H1 (cell line): ENCODE measurements at regions not wholly inside any gene's neighbourhood (a gene's known extent, or its start where the extent isn't known, plus 50 kb on each side); places are given as distances from the start of the nearest gene placed in this dataset.

Source experiments
- CTCF ChIA-PET: fragments of 300-600 bp; sonication (Branson Sonifier 250); formaldehyde crosslinking; loops from one replicate; lab custom pipeline; 2021; ENCODE audit not compliant: partially characterized antibody; lab: Charles Lee
- POLR2A ChIA-PET: fragments of 300-600 bp; sonication (Branson Sonifier 250); formaldehyde crosslinking; loops from one replicate; lab custom pipeline; 2021; ENCODE audit warnings: inconsistent platforms; ENCODE audit not compliant: partially characterized antibody; lab: Charles Lee
- DNase-seq, 2 experiments: peaks; one replicate each; pipeline versions ENCODE4 v3.0.0 to v3.0.0-alpha.2; 2010 to 2022; ENCODE audit warnings: low spot score in 2 of 2, low read depth in 1 of 2, mixed read lengths in 1 of 2
- FAIRE-seq: peaks from 2 replicates; lab custom pipeline; 2011; peaks lifted over from hg19 to GRCh38; lab: Jason Lieb, UNC
- H2AFZ ChIP-seq: 2 replicates; pipeline ENCODE4 v1.8.1; 2012; ENCODE audit warnings: low read length, inconsistent platforms
- H2AK5ac ChIP-seq: 2 replicates; pipeline ENCODE4 v1.6.1; 2013; ENCODE audit warnings: low read depth, low read length
- H2BK120ac ChIP-seq: replicated peaks from 2 replicates; pipeline ENCODE3; 2013; ENCODE audit warnings: low read depth, low read length, inconsistent platforms
- H2BK12ac ChIP-seq: 2 replicates; pipeline ENCODE4 v1.6.1; 2013; ENCODE audit warnings: low read depth, low read length
- H2BK15ac ChIP-seq: 2 replicates; pipeline ENCODE4 v1.6.1; 2013; ENCODE audit warnings: low read length
- H2BK20ac ChIP-seq: 2 replicates; pipeline ENCODE4 v1.6.1; 2013; ENCODE audit warnings: low read length
- H2BK5ac ChIP-seq: 2 replicates; pipeline ENCODE4 v1.6.1; 2013; ENCODE audit warnings: low read depth, low read length
- H3K14ac ChIP-seq: 2 replicates; pipeline ENCODE4 v1.6.1; 2013; ENCODE audit warnings: inconsistent platforms; ENCODE audit not compliant: insufficient read length
- H3K18ac ChIP-seq: 2 replicates; pipeline ENCODE4 v1.6.1; 2013; ENCODE audit warnings: low read length; ENCODE audit errors: extremely low read depth
- H3K23ac ChIP-seq: 2 replicates; pipeline ENCODE4 v1.6.1; 2013; ENCODE audit warnings: inconsistent platforms; ENCODE audit not compliant: insufficient read length
- H3K23me2 ChIP-seq: 2 replicates; pipeline ENCODE4 v1.6.1; 2013; ENCODE audit warnings: low read depth, low read length
- H3K27ac ChIP-seq: 2 replicates; pipeline ENCODE4 v1.6.1; 2011; ENCODE audit warnings: low read depth, low read length, inconsistent platforms
- H3K27me3 ChIP-seq, 4 experiments: replicated peaks in 1 of 4; 1 replicate in 1 of 4; 2 replicates in 3 of 4; pipeline versions ENCODE4 v1.6.1 to v1.8.1; 2011 to 2013; ENCODE audit warnings: low read length in 3 of 4, mild to moderate bottlenecking in 3 of 4, inconsistent platforms in 2 of 4, mixed read lengths in 2 of 4, moderate library complexity in 1 of 4; ENCODE audit not compliant: control insufficient read depth in 3 of 4, insufficient read depth in 3 of 4; ENCODE audit errors: extremely low read depth in 1 of 4
- H3K36me3 ChIP-seq, 4 experiments: 2 replicates each; pipeline versions ENCODE4 v1.6.1 to v1.8.1; 2011 to 2013; ENCODE audit warnings: mild to moderate bottlenecking in 4 of 4, low read length in 3 of 4, moderate library complexity in 2 of 4, control low read depth in 1 of 4, inconsistent platforms in 1 of 4; ENCODE audit not compliant: insufficient read depth in 4 of 4, control insufficient read depth in 2 of 4
- H3K4ac ChIP-seq: replicated peaks from 2 replicates; pipeline ENCODE3; 2013; ENCODE audit warnings: low read length, low read depth, mixed read lengths, inconsistent platforms; ENCODE audit not compliant: insufficient read length
- H3K4me1 ChIP-seq, 4 experiments: replicated peaks in 1 of 4; 1 replicate in 1 of 4; 2 replicates in 3 of 4; pipeline versions ENCODE4 v1.6.1 to v1.8.1; 2011 to 2013; ENCODE audit warnings: low read length in 3 of 4, inconsistent platforms in 2 of 4, mixed read lengths in 1 of 4; ENCODE audit not compliant: insufficient read depth in 4 of 4, control insufficient read depth in 3 of 4
- H3K4me2 ChIP-seq, 2 experiments: 2 replicates each; pipeline versions ENCODE4 v1.6.1 to v1.8.1; 2011 to 2013; ENCODE audit warnings: low read depth in 2 of 2, low read length in 2 of 2, control low read depth in 1 of 2, inconsistent platforms in 1 of 2, mild to moderate bottlenecking in 1 of 2; ENCODE audit not compliant: insufficient read depth in 1 of 2
- H3K4me3 ChIP-seq, 4 experiments: fragments of 200-600, 300-600 bp in 1 of 4; sonication (generic), shearing (Covaris generic), sonication (Bioruptor Twin) in 1 of 4; 2 replicates each; pipeline versions ENCODE4 v1.5.1 to v1.8.1; 2011 to 2016; ENCODE audit warnings: low read length in 4 of 4, low read depth in 3 of 4, control low read depth in 2 of 4, inconsistent platforms in 2 of 4, mild to moderate bottlenecking in 2 of 4, mixed read lengths in 1 of 4, moderate library complexity in 1 of 4; ENCODE audit not compliant: insufficient read depth in 2 of 4; ENCODE audit errors: extremely low read depth in 1 of 4
- H3K56ac ChIP-seq: replicated peaks from 2 replicates; pipeline ENCODE3; 2013; ENCODE audit warnings: low read depth, mild to moderate bottlenecking, mixed read lengths, low read length, inconsistent platforms; ENCODE audit not compliant: insufficient read length
- H3K79me1 ChIP-seq: 2 replicates; pipeline ENCODE4 v1.6.1; 2013; ENCODE audit warnings: low read depth, low read length, control low read depth
- H3K79me2 ChIP-seq, 2 experiments: 2 replicates each; pipeline versions ENCODE4 v1.6.1 to v1.8.1; 2012 to 2013; ENCODE audit warnings: low read length in 2 of 2, mild to moderate bottlenecking in 2 of 2, inconsistent platforms in 1 of 2; ENCODE audit not compliant: insufficient read depth in 2 of 2, control insufficient read depth in 1 of 2
- H3K9ac ChIP-seq, 4 experiments: replicated peaks in 1 of 4; 1 replicate in 1 of 4; 2 replicates in 3 of 4; pipeline versions ENCODE4 v1.6.1 to v1.8.1; 2011 to 2013; ENCODE audit warnings: low read depth in 3 of 4, low read length in 3 of 4, control low read depth in 2 of 4, mild to moderate bottlenecking in 2 of 4, moderate library complexity in 2 of 4, inconsistent platforms in 1 of 4; ENCODE audit errors: extremely low read depth in 1 of 4
- H3K9me3 ChIP-seq, 2 experiments: 2 replicates each; pipeline versions ENCODE4 v1.6.1 to v1.8.1; 2012 to 2013; ENCODE audit warnings: mild to moderate bottlenecking in 2 of 2, moderate library complexity in 2 of 2, control low read depth in 1 of 2, inconsistent platforms in 1 of 2, low read depth in 1 of 2, low read length in 1 of 2, mixed read lengths in 1 of 2; ENCODE audit not compliant: insufficient read depth in 2 of 2
- H4K20me1 ChIP-seq, 2 experiments: replicated peaks in 1 of 2; 2 replicates each; pipeline versions ENCODE3 to v1.8.1; 2011 to 2013; ENCODE audit warnings: inconsistent platforms in 2 of 2, low read length in 2 of 2, mild to moderate bottlenecking in 1 of 2; ENCODE audit not compliant: insufficient read depth in 2 of 2, control insufficient read depth in 1 of 2
- H4K5ac ChIP-seq: 2 replicates; pipeline ENCODE4 v1.6.1; 2013; ENCODE audit warnings: low read length, low read depth, mixed read lengths, inconsistent platforms; ENCODE audit not compliant: insufficient read length
- H4K8ac ChIP-seq: 2 replicates; pipeline ENCODE4 v1.8.0; 2013; ENCODE audit warnings: mild to moderate bottlenecking, moderate library complexity, low read length, inconsistent platforms; ENCODE audit not compliant: insufficient read depth; ENCODE audit errors: extremely low read depth
- H4K91ac ChIP-seq: replicated peaks from 2 replicates; pipeline ENCODE3; 2013; ENCODE audit warnings: low read length, mixed read lengths, inconsistent platforms; ENCODE audit not compliant: insufficient read length
- BACH1 ChIP-seq: IDR thresholded peaks from 2 replicates; pipeline ENCODE4 v1.6.1; 2012; ENCODE audit warnings: low read length, improper control_type of control experiment
- BCL11A ChIP-seq, 2 experiments: IDR thresholded peaks; one replicate each; pipeline ENCODE4 v1.6.1; 2011; ENCODE audit warnings: low read depth in 2 of 2, low read length in 2 of 2, mild to moderate bottlenecking in 2 of 2
- CEBPB ChIP-seq: IDR thresholded peaks from 2 replicates; pipeline ENCODE4 v1.6.1; 2012; ENCODE audit warnings: low read depth, low read length
- CTBP2 ChIP-seq: IDR thresholded peaks from 2 replicates; pipeline ENCODE4 v1.7.0; 2011; ENCODE audit warnings: borderline replicate concordance, mild to moderate bottlenecking, moderate library complexity, mixed read lengths, low read length; ENCODE audit not compliant: insufficient read depth, insufficient read length
- GTF2F1 ChIP-seq: IDR thresholded peaks from 2 replicates; pipeline ENCODE4 v1.6.1; 2012; ENCODE audit warnings: low read depth, low read length, improper control_type of control experiment, borderline replicate concordance
- KDM1A ChIP-seq: fragments of 200-600, 300-600 bp; sonication (generic); IDR thresholded peaks from 2 replicates; pipeline ENCODE4 v1.7.1; 2016; ENCODE audit warnings: mild to moderate bottlenecking, low read length, borderline replicate concordance
- KDM5A ChIP-seq: fragments of 200-600 bp; IDR thresholded peaks from 2 replicates; pipeline ENCODE4 v1.7.1; 2012; ENCODE audit warnings: mild to moderate bottlenecking, low read length, inconsistent platforms, mixed read lengths
- POU5F1 ChIP-seq: IDR thresholded peaks from 2 replicates; pipeline ENCODE4 v1.6.1; 2011; ENCODE audit warnings: low read depth, mild to moderate bottlenecking, low read length, moderate library complexity
- RAD21 ChIP-seq, 2 experiments: IDR thresholded peaks in 1 of 2; conservative IDR thresholded peaks in 1 of 2; 2 replicates each; pipeline ENCODE4 v1.6.1; 2011; ENCODE audit warnings: low read depth in 2 of 2, low read length in 2 of 2, improper control_type of control experiment in 1 of 2, inconsistent platforms in 1 of 2, mild to moderate bottlenecking in 1 of 2, moderate library complexity in 1 of 2
- RBBP5 ChIP-seq: IDR thresholded peaks from 2 replicates; pipeline ENCODE4 v1.7.1; 2012; ENCODE audit warnings: low read depth, mild to moderate bottlenecking, inconsistent platforms, low read length, moderate library complexity, borderline replicate concordance
- SUZ12 ChIP-seq: fragments of 200-600 bp; sonication (generic); IDR thresholded peaks from 2 replicates; pipeline ENCODE4 v1.6.1; 2012; ENCODE audit warnings: mild to moderate bottlenecking, inconsistent platforms, low read length, moderate library complexity, mixed read lengths
- TAF1 ChIP-seq: IDR thresholded peaks from 2 replicates; pipeline ENCODE4 v1.6.1; 2011; ENCODE audit warnings: mild to moderate bottlenecking, low read depth, low read length
- TBP ChIP-seq: IDR thresholded peaks from 2 replicates; pipeline ENCODE4 v1.6.1; 2011; ENCODE audit warnings: low read depth, low read length, improper control_type of control experiment
- TEAD4 ChIP-seq: IDR thresholded peaks from 2 replicates; pipeline ENCODE4 v1.6.1; 2012; ENCODE audit warnings: low read depth, low read length, inconsistent platforms, mixed read lengths

DNA sequence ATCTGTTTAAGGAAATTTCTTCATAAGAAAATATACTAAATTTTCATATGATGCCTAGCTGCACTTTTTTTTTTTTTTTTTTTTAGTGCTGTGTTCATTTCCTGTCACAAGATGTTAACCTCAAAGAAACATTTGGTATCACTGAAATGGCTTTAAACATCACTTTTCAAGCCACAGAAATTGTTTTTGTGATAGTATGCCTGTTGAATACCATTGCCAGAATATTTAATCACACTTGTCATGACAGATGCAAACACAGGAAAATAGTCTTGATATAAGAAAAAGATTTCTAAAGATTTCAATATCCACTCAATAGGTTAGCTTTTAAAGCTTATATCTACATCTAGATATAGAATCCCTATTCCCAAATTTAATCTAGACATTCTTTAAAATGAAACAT lies 608.5 kb upstream of the AGTR1 start:
- Histone ChIP-seq H3K4ac (no peak overlapping the region), H2BK120ac (no peak overlapping the region), H3K14ac (no peak overlapping the region), H4K91ac (no peak overlapping the region), H3K4me2 (no peak overlapping the region), H3K27ac (no peak overlapping the region), H2AFZ (no peak overlapping the region), H4K20me1 (no peaks in the 10 kb centered on the region), H2BK12ac (no peak overlapping the region), H3K4me3 (no peak overlapping the region), H2BK15ac (no peak overlapping the region), H3K79me2 (no peaks in the 10 kb centered on the region), H2AK5ac (no peak overlapping the region), H2BK20ac (no peak overlapping the region), H3K36me3 (no peaks in the 10 kb centered on the region), H3K27me3 (no peaks in the 10 kb centered on the region), H3K56ac (no peak overlapping the region), H3K23ac (no peak overlapping the region), H3K23me2 (no peaks in the 10 kb centered on the region), H4K5ac (no peak overlapping the region), H3K9me3 (no peaks in the 10 kb centered on the region), H3K18ac (no peak overlapping the region), H3K4me1 (no peaks in the 10 kb centered on the region; a peak in 1 of 7 replicates), H4K8ac (no peak overlapping the region), H3K79me1 (no peaks in the 10 kb centered on the region), H2BK5ac (no peak overlapping the region), H3K9ac (no peak overlapping the region)
- DNase-seq: no peak
- CTCF ChIA-PET: interaction anchor here (0.7 to 4.9 kb wide), 2 partner anchors 12 to 191 kb away, joined by 3 to 26 read pairs; no protein-coding TSS in a partner anchor
- POLR2A ChIA-PET: no interaction called here
- no peak for FAIRE-seq
- TF ChIP-seq CTBP2 (no peak), GTF2F1 (no peak), TEAD4 (no peak), TBP (no peak), POU5F1 (no peak), TAF1 (no peak), RBBP5 (no peak), SUZ12 (no peak), RAD21 (IDR thresholded peaks at IDR 0.05 in 1 of 2, conservative IDR thresholded peaks at IDR 0.05 in 1 of 2; ENCODE audit: low read depth in 2 of 2, low read length in 2 of 2) (no peak), CEBPB (no peak), KDM1A (no peak), KDM5A (no peak), BACH1 (no peak), BCL11A (IDR thresholded peaks at IDR 0.05; ENCODE audit: low read depth in 2 of 2, low read length in 2 of 2) (no peak)
